Mesendoderm (in vitro differentiated cells): ENCODE measurements at regions not wholly inside any gene's neighbourhood (a gene's known extent, or its start where the extent isn't known, plus 50 kb on each side); places are given as distances from the start of the nearest gene placed in this dataset.
"Not testable (repeated sequence)": the region's sequence is repeated elsewhere in the genome, so short reads cannot be mapped to it uniquely, and the experiment has no call there.

Experiments
- DNase-seq: peaks from one replicate; pipeline ENCODE4 v3.0.0; 2013
- H2AK5ac ChIP-seq: 2 replicates; pipeline ENCODE4 v1.6.1; 2013; ENCODE audit warnings: low read length, inconsistent platforms
- H2BK120ac ChIP-seq: 2 replicates; pipeline ENCODE4 v1.6.1; 2013; ENCODE audit warnings: low read depth, mild to moderate bottlenecking, low read length, moderate library complexity, mixed read lengths
- H2BK15ac ChIP-seq: replicated peaks from 2 replicates; pipeline ENCODE4 v1.6.1; 2013; ENCODE audit warnings: low read depth, mild to moderate bottlenecking, moderate library complexity
- H2BK5ac ChIP-seq: 2 replicates; pipeline ENCODE4 v1.6.1; 2013; ENCODE audit warnings: low read length, inconsistent platforms
- H3K18ac ChIP-seq: 2 replicates; pipeline ENCODE4 v1.6.1; 2013; ENCODE audit warnings: mild to moderate bottlenecking, low read length, mixed read lengths
- H3K23ac ChIP-seq: one replicate; pipeline ENCODE4 v1.6.1; 2013; ENCODE audit warnings: low read length
- H3K27ac ChIP-seq: 2 replicates; pipeline ENCODE4 v1.5.1; 2013; ENCODE audit warnings: low read depth, mild to moderate bottlenecking, inconsistent platforms, low read length, moderate library complexity
- H3K27me3 ChIP-seq: 2 replicates; pipeline ENCODE4 v1.6.1; 2013; ENCODE audit warnings: low read length, control low read depth, mild to moderate bottlenecking, inconsistent platforms; ENCODE audit not compliant: insufficient read depth, poor library complexity
- H3K36me3 ChIP-seq: 2 replicates; pipeline ENCODE4 v1.6.1; 2013; ENCODE audit warnings: low read length, inconsistent platforms; ENCODE audit not compliant: control insufficient read depth, insufficient read depth
- H3K4ac ChIP-seq: one replicate; pipeline ENCODE4 v1.6.1; 2013; ENCODE audit warnings: low read depth, mild to moderate bottlenecking, low read length, moderate library complexity
- H3K4me1 ChIP-seq: 2 replicates; pipeline ENCODE4 v1.6.1; 2013; ENCODE audit warnings: low read depth, low read length, inconsistent platforms; ENCODE audit not compliant: control insufficient read depth
- H3K4me2 ChIP-seq: 2 replicates; pipeline ENCODE4 v1.6.1; 2013; ENCODE audit warnings: low read length
- H3K4me3 ChIP-seq: 2 replicates; pipeline ENCODE4 v1.5.1; 2013; ENCODE audit warnings: mild to moderate bottlenecking, low read length
- H3K56ac ChIP-seq: one replicate; pipeline ENCODE4 v1.6.1; 2013; ENCODE audit warnings: low read length
- H3K79me1 ChIP-seq: 2 replicates; pipeline ENCODE4 v1.6.1; 2013; ENCODE audit warnings: low read length, inconsistent platforms
- H3K79me2 ChIP-seq: 2 replicates; pipeline ENCODE4 v1.6.1; 2013; ENCODE audit warnings: mild to moderate bottlenecking, low read length; ENCODE audit not compliant: control insufficient read depth, insufficient read depth
- H3K9ac ChIP-seq: 2 replicates; pipeline ENCODE4 v1.6.1; 2013; ENCODE audit warnings: low read length, inconsistent platforms
- H4K5ac ChIP-seq: one replicate; pipeline ENCODE4 v1.6.1; 2013; ENCODE audit warnings: low read length
- H4K8ac ChIP-seq: one replicate; pipeline ENCODE4 v1.6.1; 2013; ENCODE audit warnings: low read depth, mild to moderate bottlenecking, control low read depth, low read length, moderate library complexity
- WGBS: extraction: QIAGEN DNeasy Blood & Tissue Kit; methylation state at CpG from one replicate; pipeline ENCODE4 v1.1.7; 2013; ENCODE audit warnings: low lambda C conversion rate, missing lambda C conversion rate; ENCODE audit not compliant: insufficient coverage; ENCODE audit errors: extremely low coverage; 5-methylcytosine and 5-hydroxymethylcytosine counted together

GRCh38 chr1:182203191-182203875, 141.8 kb upstream of the ZNF648 start:
- Histone ChIP-seq H3K4ac (no peak overlapping the region), H3K9ac (no peak overlapping the region), H4K8ac (no peak overlapping the region), H3K27me3 (no peaks in the 10 kb centered on the region), H2BK15ac (no peak overlapping the region), H2BK120ac (no peak overlapping the region), H3K27ac (no peak overlapping the region), H3K4me3 (no peak overlapping the region), H3K79me1 (no peaks in the 10 kb centered on the region), H3K36me3 (no peaks in the 10 kb centered on the region), H3K18ac (no peak overlapping the region), H3K4me2 (no peak overlapping the region), H2BK5ac (no peak overlapping the region), H2AK5ac (no peak overlapping the region), H4K5ac (no peak overlapping the region), H3K4me1 (no peaks in the 10 kb centered on the region), H3K23ac (no peak overlapping the region), H3K79me2 (no peaks in the 10 kb centered on the region), H3K56ac (no peak overlapping the region)
- 100% methylated on average over 2 of the region's 2 CpGs for WGBS
- no peak for DNase-seq

GRCh38 chr1:182201490-182201889, 140.0 kb upstream of the ZNF648 start:
- no CpG with 5 or more reads among the region's 7 CpGs for WGBS
- H4K5ac ChIP-seq, H4K8ac ChIP-seq, H3K9ac ChIP-seq, H3K79me1 ChIP-seq, H3K27me3 ChIP-seq, H3K4me1 ChIP-seq, H3K4me3 ChIP-seq, H3K27ac ChIP-seq, H3K23ac ChIP-seq, H3K56ac ChIP-seq, H3K79me2 ChIP-seq, DNase-seq, H2BK15ac ChIP-seq, H3K4me2 ChIP-seq, H2BK5ac ChIP-seq, H3K18ac ChIP-seq, H3K4ac ChIP-seq, H2AK5ac ChIP-seq, H2BK120ac ChIP-seq, H3K36me3 ChIP-seq: not testable (repeated sequence)

DNA sequence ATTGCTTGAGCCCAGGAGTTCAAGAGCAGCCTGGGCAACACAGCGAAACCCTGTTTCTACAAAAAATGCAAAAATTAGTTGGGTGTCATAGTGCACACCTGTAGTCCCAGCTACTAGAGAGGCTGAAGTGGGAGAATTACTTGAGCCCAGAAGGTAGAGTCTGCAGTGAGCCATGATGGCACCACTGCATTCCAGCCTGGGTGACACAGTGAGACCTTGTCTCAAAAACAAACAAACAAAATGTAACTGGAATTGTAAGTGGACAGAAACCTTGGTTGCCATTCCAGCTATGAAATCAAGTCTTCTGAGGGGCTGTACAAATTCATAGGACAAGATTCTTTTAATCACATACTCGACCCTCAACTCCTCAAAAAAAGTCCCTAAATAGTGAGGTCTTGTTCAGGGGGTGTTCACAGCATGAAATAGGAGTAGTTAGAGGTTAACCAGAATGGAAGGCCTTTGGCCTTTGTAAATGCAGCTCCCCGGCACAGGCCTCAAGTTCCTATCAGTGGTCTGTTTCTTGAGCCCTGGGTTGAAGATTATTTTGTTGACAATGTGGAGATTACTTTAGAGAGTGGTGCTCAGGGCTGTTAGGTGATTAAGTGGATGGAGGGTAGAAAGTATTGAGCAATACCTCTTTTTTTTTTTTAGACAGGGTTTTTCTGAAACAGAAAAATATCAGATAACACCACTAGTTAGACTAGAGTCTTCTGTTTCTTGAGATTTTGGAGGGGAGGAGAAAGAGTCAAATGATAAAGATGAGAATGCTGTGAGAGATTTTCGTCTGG, 138.7 kb upstream of the ZNF648 start:
- DNase-seq, result peak; percentile 53
- Histone ChIP-seq H3K79me2 (no peaks in the 10 kb centered on the region), H3K27ac (no peak overlapping the region), H2BK120ac (no peak overlapping the region), H3K27me3 (no peaks in the 10 kb centered on the region), H3K79me1 (no peaks in the 10 kb centered on the region), H2BK15ac (no peak overlapping the region), H3K9ac (no peak overlapping the region), H3K4me2 (no peak overlapping the region), H3K56ac (no peak overlapping the region), H3K18ac (no peak overlapping the region), H4K8ac (no peak overlapping the region), H4K5ac (no peak overlapping the region), H3K36me3 (no peaks in the 10 kb centered on the region), H3K4me3 (no peak overlapping the region), H3K4me1 (no peaks in the 10 kb centered on the region), H2BK5ac (no peak overlapping the region), H2AK5ac (no peak overlapping the region), H3K4ac (no peak overlapping the region), H3K23ac (no peak overlapping the region)
- WGBS, result no CpG with 5 or more reads among the region's 4 CpGs

DNA sequence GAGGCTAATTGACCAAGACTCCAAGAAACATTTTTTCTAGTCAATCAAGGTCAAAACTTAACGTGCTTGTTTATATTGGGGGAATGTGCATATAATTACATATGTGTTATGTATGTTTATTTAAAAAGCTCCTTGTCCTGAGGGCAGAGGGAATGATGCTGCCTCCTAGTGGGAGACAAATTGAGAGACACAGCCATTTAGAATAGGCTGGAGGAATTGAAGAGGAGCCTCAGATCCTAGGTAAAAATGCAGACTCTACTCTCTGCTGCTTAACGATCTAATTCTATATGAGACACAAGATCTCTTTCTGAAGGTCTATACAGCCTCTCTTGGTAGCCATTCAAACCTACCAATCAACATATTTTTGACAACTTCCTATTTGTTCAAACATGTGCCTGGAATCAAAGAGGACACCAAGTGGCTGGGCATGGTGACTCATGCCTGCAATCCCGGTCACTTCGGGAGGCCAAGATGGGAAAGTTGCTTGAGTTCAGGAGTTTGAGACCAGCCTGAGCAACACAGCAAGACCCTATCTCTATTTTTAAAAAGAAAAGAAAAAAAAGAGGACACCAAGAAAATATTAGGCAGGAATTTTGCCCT, 136.6 kb upstream of the ZNF648 start:
- WGBS, result no CpG with 5 or more reads among the region's 4 CpGs
- H3K4me2 ChIP-seq, result no peak overlapping the region
- no peak overlapping the region for H2AK5ac ChIP-seq
- no peak overlapping the region for H3K23ac ChIP-seq
- H4K8ac ChIP-seq, result no peak overlapping the region
- H2BK15ac ChIP-seq, result no peak overlapping the region
- H3K27ac ChIP-seq, result no peak overlapping the region
- no peaks in the 10 kb centered on the region for H3K79me1 ChIP-seq
- no peaks in the 10 kb centered on the region for H3K4me1 ChIP-seq
- H3K36me3 ChIP-seq, result no peaks in the 10 kb centered on the region
- no peak overlapping the region for H3K4me3 ChIP-seq
- H3K56ac ChIP-seq, result no peak overlapping the region
- no peak overlapping the region for H4K5ac ChIP-seq
- peak; percentile 43 for DNase-seq
- H3K79me2 ChIP-seq, result no peaks in the 10 kb centered on the region
- no peak overlapping the region for H2BK5ac ChIP-seq
- no peak overlapping the region for H3K9ac ChIP-seq
- H3K18ac ChIP-seq, result no peak overlapping the region
- H3K27me3 ChIP-seq, result no peaks in the 10 kb centered on the region
- H3K4ac ChIP-seq, result no peak overlapping the region
- no peak overlapping the region for H2BK120ac ChIP-seq

DNA sequence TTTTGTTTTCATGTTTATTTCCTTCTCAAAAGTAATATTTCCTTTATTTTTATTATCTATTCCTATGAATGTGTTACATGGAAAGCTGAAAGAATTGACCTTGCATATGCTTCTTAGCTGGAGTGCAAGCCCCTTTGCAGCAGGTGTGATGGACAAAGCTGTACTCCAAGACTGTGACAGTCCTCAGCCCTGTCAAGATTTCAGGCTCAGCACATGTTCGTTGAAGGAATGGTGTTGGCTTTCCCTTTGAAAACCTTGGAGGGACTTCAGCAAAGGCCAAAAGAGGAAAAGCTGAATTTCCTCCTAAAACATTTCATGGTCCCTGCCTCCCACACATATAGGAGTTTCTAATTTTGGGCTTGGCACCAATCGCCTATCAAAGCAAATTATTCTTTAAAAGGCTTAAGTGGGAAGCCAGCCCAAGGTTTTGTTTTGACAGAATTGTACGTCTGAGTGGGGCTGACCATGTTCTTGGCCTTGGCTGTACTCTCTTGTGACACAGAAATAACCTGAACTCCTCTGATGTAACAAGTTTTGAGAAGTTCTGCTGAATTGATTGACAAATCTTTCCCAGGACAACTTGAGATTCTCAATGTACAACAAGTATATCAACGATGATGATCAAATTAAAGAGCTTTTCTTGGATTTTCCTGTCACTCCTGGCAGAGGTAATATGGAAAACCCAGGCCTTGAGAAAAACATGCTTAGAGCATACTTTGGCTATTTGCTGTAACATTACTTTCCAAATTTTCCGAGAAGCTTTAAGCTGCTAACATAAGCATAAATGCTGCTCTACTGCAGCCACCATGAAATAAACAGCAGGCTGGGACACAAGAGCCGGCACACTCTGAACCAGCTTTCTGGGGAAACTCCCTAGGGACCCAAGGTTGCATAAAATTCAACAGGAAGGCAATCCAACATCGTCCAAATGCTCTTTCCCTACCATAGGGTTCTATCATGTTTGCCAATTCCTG, 135.7 kb upstream of the ZNF648 start:
- Histone ChIP-seq H2BK120ac (no peak overlapping the region), H3K4ac (no peak overlapping the region), H3K4me3 (no peak overlapping the region), H3K79me2 (no peaks in the 10 kb centered on the region), H4K5ac (no peak overlapping the region), H3K36me3 (no peaks in the 10 kb centered on the region), H4K8ac (no peak overlapping the region), H3K18ac (no peak overlapping the region), H2BK5ac (no peak overlapping the region), H3K56ac (no peak overlapping the region), H3K27ac (no peak overlapping the region), H3K9ac (no peak overlapping the region), H2BK15ac (no peak overlapping the region), H3K4me2 (no peak overlapping the region), H2AK5ac (no peak overlapping the region), H3K27me3 (no peaks in the 10 kb centered on the region), H3K23ac (no peak overlapping the region), H3K79me1 (no peaks in the 10 kb centered on the region), H3K4me1 (no peaks in the 10 kb centered on the region)
- DNase-seq, result no peak
- no CpG with 5 or more reads among the region's 7 CpGs for WGBS
